ENCODE measurements at regions not wholly inside any gene's neighbourhood (a gene's known extent, or its start where the extent isn't known, plus 50 kb on each side); places are given as distances from the start of the nearest gene placed in this dataset.

DNA sequence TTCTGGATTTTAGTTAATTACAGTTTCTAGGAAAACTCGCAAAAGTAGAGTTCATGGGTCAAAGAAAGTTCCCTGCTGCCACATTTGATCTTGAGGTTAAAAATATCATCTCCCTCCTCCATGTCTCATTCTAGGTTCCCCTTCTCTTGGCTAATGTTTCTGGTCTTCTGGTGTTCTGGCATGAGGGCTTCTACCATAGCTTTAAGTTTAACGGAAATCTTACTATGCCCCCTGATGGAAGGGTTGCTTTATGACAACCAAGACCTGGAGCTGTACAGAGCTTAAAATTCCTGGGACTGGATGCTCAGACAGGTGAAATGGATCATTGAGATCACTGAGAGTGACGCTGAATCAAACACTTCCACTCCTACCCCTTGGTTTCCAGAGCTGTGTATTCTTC is 1881.7 kb downstream of the MRPL39 start:
- Mint-ChIP-seq H3K4me3 (no peak overlapping the region), H3K27ac (no peak overlapping the region), H3K27me3 (ENCODE audit: low read depth) (no peaks in the 10 kb centered on the region), H3K36me3 (ENCODE audit: low read depth) (no peaks in the 10 kb centered on the region), H3K4me1 (no peaks in the 10 kb centered on the region), H3K9me3 (peaks cover 14% of the 10 kb centered on the region)
- no peak for TF ChIP-seq CTCF (IDR thresholded peaks at IDR 0.05; ENCODE audit: unreplicated experiment in 3 of 3)

- Mint-ChIP-seq H3K9me3 (peaks cover 12% of the 10 kb centered on the region), H3K4me3 (no peak overlapping the region), H3K27ac (no peak overlapping the region), H3K27me3 (ENCODE audit: low read depth) (no peaks in the 10 kb centered on the region), H3K4me1 (no peaks in the 10 kb centered on the region), H3K36me3 (ENCODE audit: low read depth) (no peaks in the 10 kb centered on the region)
- no peak for TF ChIP-seq CTCF (IDR thresholded peaks at IDR 0.05; ENCODE audit: unreplicated experiment in 3 of 3)
Measured at GRCh38 chr21:23718446-23719285, 1888.6 kb downstream of the MRPL39 start.

DNA sequence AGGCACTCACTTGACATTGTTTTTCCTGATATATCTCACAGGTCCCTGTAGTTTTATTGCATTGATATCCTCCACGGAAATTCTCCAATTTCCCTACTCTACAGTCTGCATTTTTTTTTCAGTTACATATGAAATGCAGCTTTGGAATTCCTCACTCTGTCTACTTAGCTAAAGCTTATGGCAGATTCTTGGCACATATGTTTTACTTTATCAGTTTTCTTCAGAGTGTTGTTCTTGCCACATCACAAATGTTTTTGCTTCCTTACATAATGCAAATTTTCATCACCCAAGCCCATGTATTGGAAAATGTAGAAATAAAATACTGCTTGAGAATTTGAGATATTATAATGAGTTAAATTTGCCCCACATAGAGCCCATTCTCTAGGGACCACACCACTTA is 1895.1 kb downstream of the MRPL39 start:
- no peak for TF ChIP-seq CTCF (IDR thresholded peaks at IDR 0.05; ENCODE audit: unreplicated experiment in 3 of 3)
- Mint-ChIP-seq H3K4me3 (no peak overlapping the region), H3K9me3 (peaks cover 10% of the 10 kb centered on the region), H3K27ac (no peak overlapping the region), H3K4me1 (no peaks in the 10 kb centered on the region), H3K27me3 (ENCODE audit: low read depth) (peaks cover 3% of the 10 kb centered on the region), H3K36me3 (ENCODE audit: low read depth) (no peaks in the 10 kb centered on the region)

DNA sequence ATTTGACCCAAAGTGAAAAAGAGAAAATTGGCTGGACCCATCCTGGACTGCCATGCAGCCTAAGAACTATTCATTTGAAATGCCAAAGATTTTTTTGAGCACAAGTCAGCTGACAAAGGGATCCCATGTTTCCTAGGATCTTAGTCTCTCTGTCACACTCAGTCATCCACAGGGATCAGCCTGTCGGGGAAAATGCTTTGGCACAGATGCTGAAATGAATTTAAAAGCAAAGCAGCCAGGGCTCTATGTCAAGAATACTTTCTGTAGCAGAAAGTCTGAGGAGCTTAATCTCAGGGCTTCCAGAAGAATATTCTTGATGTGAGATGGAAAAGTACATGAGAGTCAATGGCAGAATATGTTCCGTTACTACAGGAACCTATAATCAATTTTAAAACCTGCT is 1900.8 kb downstream of the MRPL39 start:
- Mint-ChIP-seq H3K27me3 (ENCODE audit: low read depth) (peaks cover 3% of the 10 kb centered on the region), H3K9me3 (peaks cover 13% of the 10 kb centered on the region), H3K4me1 (no peaks in the 10 kb centered on the region), H3K27ac (no peak overlapping the region), H3K36me3 (ENCODE audit: low read depth) (no peaks in the 10 kb centered on the region), H3K4me3 (no peak overlapping the region)
- TF ChIP-seq CTCF (IDR thresholded peaks at IDR 0.05; ENCODE audit: unreplicated experiment in 3 of 3) = no peak

- H3K4me3 Mint-ChIP-seq = no peak overlapping the region
- no peaks in the 10 kb centered on the region for H3K4me1 Mint-ChIP-seq
- H3K36me3 Mint-ChIP-seq (ENCODE audit: low read depth) = no peaks in the 10 kb centered on the region
- no peak for TF ChIP-seq CTCF (IDR thresholded peaks at IDR 0.05; ENCODE audit: unreplicated experiment in 3 of 3)
- H3K27me3 Mint-ChIP-seq (ENCODE audit: low read depth) = no peaks in the 10 kb centered on the region
- peaks cover 31% of the 10 kb centered on the region for H3K9me3 Mint-ChIP-seq
- no peak overlapping the region for H3K27ac Mint-ChIP-seq
Measured at GRCh38 chr21:23699402-23699801, 1907.9 kb downstream of the MRPL39 start.

DNA sequence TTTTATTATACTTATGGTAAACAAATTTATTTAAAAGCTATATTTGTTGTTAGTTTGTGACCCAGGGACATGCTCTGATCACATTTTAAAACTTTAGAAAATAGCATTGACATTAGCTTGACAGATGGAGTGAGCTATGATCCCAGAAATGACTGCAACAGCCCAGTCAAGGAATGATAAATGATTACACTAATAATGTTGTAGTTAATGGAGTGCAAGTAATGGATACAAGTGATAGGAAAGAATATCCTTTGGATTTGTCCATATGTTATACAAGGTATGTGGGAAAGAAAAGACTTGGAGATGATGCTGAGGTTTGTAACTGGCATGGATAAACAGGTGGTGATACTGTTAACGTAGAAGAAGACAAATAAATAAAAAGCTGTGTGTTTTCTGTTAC is 1908.7 kb downstream of the MRPL39 start:
- Mint-ChIP-seq H3K27me3 (ENCODE audit: low read depth) (no peaks in the 10 kb centered on the region), H3K27ac (no peak overlapping the region), H3K4me1 (no peaks in the 10 kb centered on the region), H3K36me3 (ENCODE audit: low read depth) (no peaks in the 10 kb centered on the region), H3K4me3 (no peak overlapping the region), H3K9me3 (peaks cover 31% of the 10 kb centered on the region)
- no peak for TF ChIP-seq CTCF (IDR thresholded peaks at IDR 0.05; ENCODE audit: unreplicated experiment in 3 of 3)

Measured in nephron (organoid).